ENCODE measurements at regions not wholly inside any gene's neighbourhood (a gene's known extent, or its start where the extent isn't known, plus 50 kb on each side); places are given as distances from the start of the nearest gene placed in this dataset.

DNA sequence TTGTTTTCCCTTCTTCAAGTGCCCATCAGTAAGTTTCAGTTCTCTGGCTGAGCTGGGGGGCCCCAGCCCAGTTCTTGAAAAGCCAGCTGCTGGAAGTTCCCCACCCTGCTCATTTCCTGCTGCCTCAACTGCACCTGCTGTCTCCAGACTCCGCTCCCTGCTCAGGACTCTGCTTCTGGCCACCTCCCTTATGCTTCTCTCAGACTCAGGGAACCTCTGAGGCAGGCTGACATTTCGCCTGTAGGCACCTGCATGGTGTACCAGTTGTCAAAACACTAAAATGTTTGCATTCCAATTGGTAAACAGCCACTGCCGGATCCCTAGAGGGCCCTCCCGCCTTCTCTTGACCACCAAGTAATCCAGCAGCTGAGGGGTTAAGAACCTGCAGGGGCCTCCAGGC, 136.5 kb upstream of the VRK1 start:
- TF ChIP-seq, protein P1, sequence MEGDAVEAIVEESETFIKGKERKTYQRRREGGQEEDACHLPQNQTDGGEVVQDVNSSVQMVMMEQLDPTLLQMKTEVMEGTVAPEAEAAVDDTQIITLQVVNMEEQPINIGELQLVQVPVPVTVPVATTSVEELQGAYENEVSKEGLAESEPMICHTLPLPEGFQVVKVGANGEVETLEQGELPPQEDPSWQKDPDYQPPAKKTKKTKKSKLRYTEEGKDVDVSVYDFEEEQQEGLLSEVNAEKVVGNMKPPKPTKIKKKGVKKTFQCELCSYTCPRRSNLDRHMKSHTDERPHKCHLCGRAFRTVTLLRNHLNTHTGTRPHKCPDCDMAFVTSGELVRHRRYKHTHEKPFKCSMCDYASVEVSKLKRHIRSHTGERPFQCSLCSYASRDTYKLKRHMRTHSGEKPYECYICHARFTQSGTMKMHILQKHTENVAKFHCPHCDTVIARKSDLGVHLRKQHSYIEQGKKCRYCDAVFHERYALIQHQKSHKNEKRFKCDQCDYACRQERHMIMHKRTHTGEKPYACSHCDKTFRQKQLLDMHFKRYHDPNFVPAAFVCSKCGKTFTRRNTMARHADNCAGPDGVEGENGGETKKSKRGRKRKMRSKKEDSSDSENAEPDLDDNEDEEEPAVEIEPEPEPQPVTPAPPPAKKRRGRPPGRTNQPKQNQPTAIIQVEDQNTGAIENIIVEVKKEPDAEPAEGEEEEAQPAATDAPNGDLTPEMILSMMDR (IDR thresholded peaks at IDR 0.05), result no peak
- no peak for TF ChIP-seq POLR2A (IDR thresholded peaks at IDR 0.05)
